ENCODE measurements at regions not wholly inside any gene's neighbourhood (a gene's known extent, or its start where the extent isn't known, plus 50 kb on each side); places are given as distances from the start of the nearest gene placed in this dataset.

DNA sequence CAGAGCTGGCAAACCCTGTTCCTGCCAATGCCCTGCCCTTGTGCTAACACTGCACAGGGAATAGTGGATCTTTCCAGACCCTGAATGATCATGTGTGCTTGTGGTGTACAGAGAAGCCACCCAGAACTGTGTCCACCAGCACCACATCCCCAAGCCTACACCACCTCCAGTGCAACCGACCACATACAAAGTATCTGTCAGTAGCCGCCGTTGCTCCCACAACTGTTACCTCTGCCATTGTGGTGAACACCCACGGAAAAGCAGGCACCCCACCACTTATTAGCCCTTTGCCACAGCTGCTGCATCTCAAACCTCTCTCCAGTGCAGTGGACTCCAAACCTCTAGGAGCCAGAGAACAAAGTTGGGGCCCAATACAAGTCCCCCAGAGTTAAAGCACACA, 1049.6 kb downstream of the TRHDE start:
- TF ChIP-seq, protein P1, sequence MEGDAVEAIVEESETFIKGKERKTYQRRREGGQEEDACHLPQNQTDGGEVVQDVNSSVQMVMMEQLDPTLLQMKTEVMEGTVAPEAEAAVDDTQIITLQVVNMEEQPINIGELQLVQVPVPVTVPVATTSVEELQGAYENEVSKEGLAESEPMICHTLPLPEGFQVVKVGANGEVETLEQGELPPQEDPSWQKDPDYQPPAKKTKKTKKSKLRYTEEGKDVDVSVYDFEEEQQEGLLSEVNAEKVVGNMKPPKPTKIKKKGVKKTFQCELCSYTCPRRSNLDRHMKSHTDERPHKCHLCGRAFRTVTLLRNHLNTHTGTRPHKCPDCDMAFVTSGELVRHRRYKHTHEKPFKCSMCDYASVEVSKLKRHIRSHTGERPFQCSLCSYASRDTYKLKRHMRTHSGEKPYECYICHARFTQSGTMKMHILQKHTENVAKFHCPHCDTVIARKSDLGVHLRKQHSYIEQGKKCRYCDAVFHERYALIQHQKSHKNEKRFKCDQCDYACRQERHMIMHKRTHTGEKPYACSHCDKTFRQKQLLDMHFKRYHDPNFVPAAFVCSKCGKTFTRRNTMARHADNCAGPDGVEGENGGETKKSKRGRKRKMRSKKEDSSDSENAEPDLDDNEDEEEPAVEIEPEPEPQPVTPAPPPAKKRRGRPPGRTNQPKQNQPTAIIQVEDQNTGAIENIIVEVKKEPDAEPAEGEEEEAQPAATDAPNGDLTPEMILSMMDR (IDR thresholded peaks at IDR 0.05; ENCODE audit: low read depth, low read length): no peak
- no peak for TF ChIP-seq POLR2A (IDR thresholded peaks at IDR 0.05; ENCODE audit: extremely low read depth, insufficient read length)
- TF ChIP-seq, protein P2, sequence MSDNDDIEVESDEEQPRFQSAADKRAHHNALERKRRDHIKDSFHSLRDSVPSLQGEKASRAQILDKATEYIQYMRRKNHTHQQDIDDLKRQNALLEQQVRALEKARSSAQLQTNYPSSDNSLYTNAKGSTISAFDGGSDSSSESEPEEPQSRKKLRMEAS (IDR thresholded peaks at IDR 0.05; ENCODE audit: low read depth, low read length): no peak
